GM12872 (cell line): ENCODE measurements at regions not wholly inside any gene's neighbourhood (a gene's known extent, or its start where the extent isn't known, plus 50 kb on each side); places are given as distances from the start of the nearest gene placed in this dataset.

ENCODE experiments used
- TF ChIP-seq, protein P1 (sequence below): IDR thresholded peaks from 3 replicates; pipeline ENCODE4 v1.5.1; 2011; ENCODE audit warnings: low read depth, mild to moderate bottlenecking, low read length, moderate library complexity; ENCODE audit not compliant: insufficient read depth

DNA sequence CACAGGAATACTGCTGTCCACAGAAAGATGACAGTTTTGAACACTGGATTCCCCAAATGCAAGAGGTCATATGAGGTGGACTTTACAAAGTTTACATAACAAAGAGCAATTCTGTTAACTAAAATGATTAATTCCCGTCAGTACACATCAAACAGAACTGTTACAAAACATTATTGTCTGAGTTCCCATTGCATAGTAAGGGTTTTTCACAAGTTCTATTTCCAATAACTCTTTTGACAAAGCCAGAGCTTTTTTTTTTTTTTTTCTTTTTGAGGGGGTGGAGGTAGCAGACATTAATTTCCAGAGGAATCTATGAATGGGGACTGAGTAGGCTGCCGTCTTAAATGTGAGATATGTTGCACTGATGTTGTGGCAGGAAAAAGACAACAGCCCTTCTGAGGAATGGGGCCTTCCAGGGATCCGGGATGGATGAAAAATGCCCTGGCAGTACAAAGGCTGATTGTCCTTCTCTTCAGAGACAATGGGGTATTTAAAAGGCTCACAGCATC lies 178.1 kb upstream of the KBTBD8 start:
- TF ChIP-seq, protein P1, sequence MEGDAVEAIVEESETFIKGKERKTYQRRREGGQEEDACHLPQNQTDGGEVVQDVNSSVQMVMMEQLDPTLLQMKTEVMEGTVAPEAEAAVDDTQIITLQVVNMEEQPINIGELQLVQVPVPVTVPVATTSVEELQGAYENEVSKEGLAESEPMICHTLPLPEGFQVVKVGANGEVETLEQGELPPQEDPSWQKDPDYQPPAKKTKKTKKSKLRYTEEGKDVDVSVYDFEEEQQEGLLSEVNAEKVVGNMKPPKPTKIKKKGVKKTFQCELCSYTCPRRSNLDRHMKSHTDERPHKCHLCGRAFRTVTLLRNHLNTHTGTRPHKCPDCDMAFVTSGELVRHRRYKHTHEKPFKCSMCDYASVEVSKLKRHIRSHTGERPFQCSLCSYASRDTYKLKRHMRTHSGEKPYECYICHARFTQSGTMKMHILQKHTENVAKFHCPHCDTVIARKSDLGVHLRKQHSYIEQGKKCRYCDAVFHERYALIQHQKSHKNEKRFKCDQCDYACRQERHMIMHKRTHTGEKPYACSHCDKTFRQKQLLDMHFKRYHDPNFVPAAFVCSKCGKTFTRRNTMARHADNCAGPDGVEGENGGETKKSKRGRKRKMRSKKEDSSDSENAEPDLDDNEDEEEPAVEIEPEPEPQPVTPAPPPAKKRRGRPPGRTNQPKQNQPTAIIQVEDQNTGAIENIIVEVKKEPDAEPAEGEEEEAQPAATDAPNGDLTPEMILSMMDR: no peak

DNA sequence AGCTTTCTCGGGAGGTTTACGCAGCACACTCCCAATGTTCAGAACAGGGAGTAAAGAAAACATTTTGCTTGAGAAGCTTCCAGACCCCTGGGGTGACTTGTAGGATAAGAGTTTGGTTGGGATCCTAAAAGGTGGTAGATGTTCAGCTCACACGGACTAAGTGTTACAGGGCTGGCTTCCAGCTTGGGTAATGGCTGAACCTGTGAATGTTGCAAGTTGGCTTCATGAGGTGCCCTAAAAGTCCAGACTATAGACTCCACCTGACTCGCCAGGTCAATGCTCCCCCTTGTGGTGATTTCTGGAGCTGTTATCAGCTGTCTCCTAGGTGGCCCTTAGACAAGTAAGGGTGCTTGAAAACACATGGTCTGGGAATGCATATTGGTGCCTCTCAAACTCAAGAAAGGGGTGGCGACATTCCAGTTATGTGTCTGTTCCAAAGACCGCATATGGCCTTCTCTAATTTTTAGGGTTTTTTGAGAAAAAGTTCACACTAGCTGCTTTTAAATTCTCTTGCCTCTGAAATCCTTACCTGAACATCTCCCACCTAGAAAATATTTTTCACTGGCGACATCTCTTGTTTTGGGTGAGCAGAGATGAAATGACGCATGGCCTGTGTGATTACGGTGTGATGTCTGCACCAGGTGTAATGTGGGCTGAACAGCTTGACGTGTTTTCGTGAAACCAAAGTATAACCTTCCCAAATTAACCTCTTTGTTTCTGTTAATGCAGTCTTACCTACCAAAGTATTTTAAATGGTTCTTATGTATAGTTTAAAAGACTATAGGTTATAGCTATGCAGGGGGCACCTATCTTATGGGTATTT lies 175.7 kb upstream of the KBTBD8 start:
- TF ChIP-seq, protein P1: peak; percentile 87

DNA sequence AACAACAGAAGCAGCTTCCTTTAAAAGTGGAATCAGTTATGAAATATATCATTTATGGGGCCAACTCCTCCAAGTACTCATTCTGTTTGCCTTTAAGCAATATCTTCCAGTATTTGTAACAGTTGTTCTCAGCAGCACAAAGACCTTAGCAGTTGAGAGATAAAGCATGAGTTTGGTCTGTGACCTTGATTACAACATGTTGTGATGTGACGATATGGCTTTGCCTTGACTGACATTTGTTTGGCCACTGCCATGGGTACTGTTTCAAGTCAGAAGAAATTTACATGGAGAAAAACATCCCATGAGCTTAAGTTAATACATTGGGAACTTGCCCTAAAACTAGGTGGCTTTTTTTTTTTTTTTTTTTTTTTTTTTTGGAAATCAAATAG lies 175.1 kb upstream of the KBTBD8 start:
- TF ChIP-seq, protein P1: no peak

DNA sequence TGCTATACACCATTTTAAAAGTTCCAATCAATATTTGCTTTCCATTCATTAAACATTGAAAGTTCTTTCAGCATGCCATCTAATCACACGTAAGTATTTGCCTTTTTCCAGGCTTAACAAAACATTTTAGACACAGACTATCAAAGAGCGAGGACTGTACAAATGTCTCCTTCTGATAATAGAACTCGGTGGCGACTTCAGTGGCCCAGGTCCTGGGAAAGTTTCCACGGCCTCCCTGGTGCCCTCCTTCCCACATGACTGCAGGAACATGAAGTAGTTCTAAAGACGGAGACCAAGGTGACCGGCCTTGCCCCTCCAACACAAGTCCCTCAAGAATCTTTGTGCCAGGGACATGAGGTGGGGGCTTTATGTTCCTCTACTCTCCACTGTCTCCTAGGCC lies 174.6 kb upstream of the KBTBD8 start:
- TF ChIP-seq, protein P1: no peak

DNA sequence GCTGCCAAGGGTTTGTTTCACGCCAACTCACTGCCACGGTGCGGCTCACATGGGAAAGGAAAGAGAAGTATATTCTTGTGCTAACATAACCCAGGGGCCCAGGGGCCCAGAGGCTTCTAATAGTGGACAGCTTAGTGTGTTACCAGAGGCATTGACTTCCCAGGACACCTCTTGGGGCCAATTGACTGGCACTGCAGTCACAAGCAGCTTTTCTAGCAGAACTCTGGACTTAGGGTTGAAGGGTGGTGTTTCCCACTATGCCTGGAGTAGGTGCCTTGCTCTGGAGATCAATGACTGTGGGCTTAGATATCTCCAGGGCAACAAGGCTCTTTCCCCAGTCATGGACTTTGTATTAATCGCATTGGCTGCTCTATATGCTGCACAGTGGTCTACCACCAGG lies 172.7 kb upstream of the KBTBD8 start:
- TF ChIP-seq, protein P1: no peak

DNA sequence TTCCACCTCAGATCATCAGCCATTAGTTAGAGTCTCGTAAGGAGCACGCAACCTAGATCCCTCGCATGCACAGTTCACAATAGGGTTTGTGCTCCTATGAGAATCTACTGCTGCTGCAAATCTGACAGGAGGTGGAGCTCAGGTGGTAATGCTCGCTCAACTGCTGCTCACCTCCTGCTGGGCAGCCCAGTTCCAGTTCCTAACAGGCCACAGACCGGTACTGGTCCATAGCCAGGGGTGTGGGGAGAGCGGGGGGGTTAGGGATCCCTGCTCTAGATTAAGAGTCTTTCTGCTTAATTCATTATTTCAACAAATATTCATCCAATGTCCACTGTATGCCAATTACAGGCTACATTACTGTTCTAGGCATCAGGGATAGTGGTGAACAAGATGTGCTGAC lies 170.4 kb upstream of the KBTBD8 start:
- TF ChIP-seq, protein P1: no peak

DNA sequence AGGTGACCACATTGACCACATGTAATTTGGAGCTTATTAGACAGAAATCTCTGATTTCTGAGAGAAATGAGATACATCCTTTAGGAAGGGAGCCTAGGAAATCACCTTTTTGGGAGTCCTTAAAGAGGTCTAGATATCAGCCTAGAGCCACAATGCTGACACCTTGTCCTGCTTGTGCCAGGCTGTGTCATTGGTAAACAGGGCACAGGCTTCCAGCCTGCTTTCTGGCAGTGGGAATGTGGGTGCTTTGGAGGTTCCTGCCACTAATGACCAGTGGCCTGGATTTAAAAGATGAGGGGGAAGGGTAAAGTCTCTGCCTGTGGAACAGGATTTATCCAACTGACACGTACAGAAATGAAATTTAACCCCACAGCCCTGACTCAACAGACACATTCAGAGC lies 169.8 kb upstream of the KBTBD8 start:
- TF ChIP-seq, protein P1: no peak
